Ovary (tissue), 3 donors: ENCODE measurements at regions not wholly inside any gene's neighbourhood (a gene's known extent, or its start where the extent isn't known, plus 50 kb on each side); places are given as distances from the start of the nearest gene placed in this dataset.

Experiments used
- POLR2A ChIP-seq: fragments of 450-650 bp; IDR thresholded peaks from one replicate; pipeline ENCODE4 v1.6.1; 2017; ENCODE audit warnings: antibody characterized with exemption, mild to moderate bottlenecking, moderate library complexity
- TF ChIP-seq, protein P1 (sequence below), 3 donors: fragments of 450-650 bp in 2 of 3; fragments of 200-600 bp in 1 of 3; IDR thresholded peaks; one replicate each; pipeline versions ENCODE4 v1.5.1 to v1.8.0; 2016 to 2022; ENCODE audit warnings: antibody characterized with exemption in 3 of 3, mild to moderate bottlenecking in 1 of 3
- donor health status: DM: no; HTN: no; CAD: no.

DNA sequence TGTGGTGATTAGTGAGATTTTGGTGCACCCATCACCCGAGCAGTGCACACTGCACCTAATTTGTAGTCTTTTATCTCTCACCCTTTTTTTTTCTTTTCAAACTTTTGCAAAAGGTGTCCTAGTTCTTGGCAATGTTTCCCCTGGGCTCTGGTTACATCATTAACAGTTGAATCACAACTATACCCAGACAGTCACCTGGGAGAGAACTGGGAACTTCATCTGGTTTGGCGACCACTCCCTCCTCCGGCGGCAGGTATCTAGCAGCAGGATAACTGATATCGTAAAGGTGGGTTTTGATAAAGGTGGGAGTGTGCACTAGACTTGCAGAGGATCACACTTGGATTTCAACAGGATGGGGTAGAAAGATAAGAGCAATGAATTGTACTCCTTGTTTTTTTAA is 140.5 kb downstream of the CHIC2 start:
- TF ChIP-seq, protein P1, sequence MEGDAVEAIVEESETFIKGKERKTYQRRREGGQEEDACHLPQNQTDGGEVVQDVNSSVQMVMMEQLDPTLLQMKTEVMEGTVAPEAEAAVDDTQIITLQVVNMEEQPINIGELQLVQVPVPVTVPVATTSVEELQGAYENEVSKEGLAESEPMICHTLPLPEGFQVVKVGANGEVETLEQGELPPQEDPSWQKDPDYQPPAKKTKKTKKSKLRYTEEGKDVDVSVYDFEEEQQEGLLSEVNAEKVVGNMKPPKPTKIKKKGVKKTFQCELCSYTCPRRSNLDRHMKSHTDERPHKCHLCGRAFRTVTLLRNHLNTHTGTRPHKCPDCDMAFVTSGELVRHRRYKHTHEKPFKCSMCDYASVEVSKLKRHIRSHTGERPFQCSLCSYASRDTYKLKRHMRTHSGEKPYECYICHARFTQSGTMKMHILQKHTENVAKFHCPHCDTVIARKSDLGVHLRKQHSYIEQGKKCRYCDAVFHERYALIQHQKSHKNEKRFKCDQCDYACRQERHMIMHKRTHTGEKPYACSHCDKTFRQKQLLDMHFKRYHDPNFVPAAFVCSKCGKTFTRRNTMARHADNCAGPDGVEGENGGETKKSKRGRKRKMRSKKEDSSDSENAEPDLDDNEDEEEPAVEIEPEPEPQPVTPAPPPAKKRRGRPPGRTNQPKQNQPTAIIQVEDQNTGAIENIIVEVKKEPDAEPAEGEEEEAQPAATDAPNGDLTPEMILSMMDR (IDR thresholded peaks at IDR 0.05) = no peak
- TF ChIP-seq POLR2A = no peak
